Fibroblast of peridontal ligament (primary cell): ENCODE measurements at regions not wholly inside any gene's neighbourhood (a gene's known extent, or its start where the extent isn't known, plus 50 kb on each side); places are given as distances from the start of the nearest gene placed in this dataset.
"Not testable (repeated sequence)": the region's sequence is repeated elsewhere in the genome, so short reads cannot be mapped to it uniquely, and the experiment has no call there.

Experiments used
- DNase-seq: peaks from one replicate; pipeline ENCODE4 v3.0.0-alpha.2; 2010; ENCODE audit errors: extremely low read depth

DNA sequence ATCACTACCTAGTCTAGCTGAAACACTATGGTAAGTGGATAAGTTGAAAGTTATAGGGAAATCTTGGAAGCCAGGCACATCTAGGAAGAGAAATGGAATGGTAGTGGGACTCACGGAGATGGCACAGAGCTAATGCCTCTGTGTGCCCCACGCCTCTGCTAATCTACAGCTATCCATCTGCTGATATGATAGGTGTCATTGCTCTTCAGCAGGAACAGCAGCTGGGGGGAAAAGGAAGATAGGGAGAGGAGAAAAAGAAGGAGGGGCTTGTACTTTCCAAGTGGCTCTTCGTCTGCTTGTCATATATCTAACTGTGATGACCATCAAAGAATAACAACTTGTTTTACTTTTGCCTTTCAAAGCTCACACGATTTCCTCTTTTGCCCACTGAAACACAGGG is 1199.1 kb upstream of the SORCS1 start:
- no peak for DNase-seq

DNA sequence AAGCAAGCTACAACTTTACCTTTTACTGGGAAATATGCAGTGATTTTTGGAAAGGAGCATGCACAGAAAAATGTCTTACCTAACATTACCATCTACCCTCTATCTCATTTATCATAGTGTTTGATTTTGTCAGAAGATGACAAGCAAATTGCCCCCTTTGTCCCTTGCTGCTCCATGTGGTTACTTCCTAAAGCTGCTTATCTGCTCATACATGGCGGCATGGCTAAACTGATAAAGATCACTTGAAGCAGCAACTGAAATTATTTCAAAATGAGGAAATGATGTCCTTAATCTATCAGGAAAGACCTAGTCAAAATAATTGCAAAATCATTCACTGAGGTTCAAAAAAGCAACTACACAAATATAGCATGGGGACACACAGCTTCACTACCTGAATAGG is 1198.5 kb upstream of the SORCS1 start:
- DNase-seq, result no peak

DNA sequence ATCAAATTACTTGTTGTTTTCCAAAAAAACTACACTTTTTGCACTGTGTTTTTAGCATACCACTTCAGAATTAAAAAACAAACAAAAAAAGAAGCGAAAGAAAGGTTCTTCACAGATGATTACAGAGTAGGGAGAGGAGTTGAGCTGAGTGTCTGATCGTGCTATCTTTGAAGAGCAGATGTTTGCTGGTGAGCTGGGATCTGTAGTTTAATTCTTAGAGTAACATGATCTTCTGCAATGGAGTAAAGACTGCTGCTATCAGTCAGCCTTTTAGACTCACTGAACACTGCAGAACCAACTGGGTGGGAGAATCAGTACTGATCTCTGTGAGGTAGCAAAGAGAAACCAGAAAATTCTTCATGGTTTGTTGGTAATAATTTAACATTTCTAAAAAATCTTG is 1197.8 kb upstream of the SORCS1 start:
- peak; percentile 26 for DNase-seq

DNA sequence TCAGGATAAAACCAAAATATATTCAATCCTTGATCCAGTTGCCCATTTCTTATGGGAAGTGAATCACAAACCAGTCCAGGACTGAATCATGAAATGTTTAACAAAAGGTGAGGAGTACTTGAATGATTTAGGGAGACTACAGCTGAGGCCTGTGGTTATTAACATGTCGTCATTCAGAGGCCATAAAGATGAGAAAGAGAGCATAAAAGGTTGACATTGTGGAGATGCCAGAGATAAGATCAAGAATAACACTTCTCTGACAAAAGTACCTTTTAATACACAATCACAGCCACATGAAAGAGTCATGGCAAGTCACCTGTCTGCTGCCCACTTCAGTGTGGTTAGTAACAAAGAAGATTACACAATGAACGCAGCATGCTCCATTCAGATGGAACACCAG is 1195.7 kb upstream of the SORCS1 start:
- no peak for DNase-seq

GRCh38 chr10:108358912-108359311 is 1194.4 kb upstream of the SORCS1 start:
- DNase-seq, result peak; percentile 94

GRCh38 chr10:108352771-108353170 is 1188.3 kb upstream of the SORCS1 start:
- DNase-seq, result no peak

- no peak for DNase-seq
Measured at GRCh38 chr10:108348215-108348614, 1183.7 kb upstream of the SORCS1 start.

GRCh38 chr10:108346066-108346465 is 1181.6 kb upstream of the SORCS1 start:
- no peak for DNase-seq

- DNase-seq, result peak; percentile 5
Measured at GRCh38 chr10:108338146-108338545, 1173.6 kb upstream of the SORCS1 start.

DNA sequence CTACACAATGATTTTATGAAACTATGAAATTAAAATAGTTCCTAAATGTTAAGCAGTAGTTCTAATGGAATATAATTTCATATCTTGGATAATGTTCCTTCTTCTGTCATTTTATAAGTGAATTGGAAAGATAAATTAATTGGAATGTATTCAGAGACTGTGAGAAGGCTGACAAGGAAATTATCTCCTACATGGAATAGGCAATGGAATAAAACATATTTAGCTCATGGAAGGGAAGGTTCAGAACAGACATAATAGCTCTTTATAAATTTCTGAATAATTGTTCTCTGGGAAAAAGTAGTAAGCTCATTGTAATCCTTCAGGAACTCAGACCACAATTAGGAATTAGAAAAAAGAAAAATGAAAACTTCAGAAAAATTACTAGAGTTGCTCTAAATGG is 1172.3 kb upstream of the SORCS1 start:
- DNase-seq, result no peak

DNA sequence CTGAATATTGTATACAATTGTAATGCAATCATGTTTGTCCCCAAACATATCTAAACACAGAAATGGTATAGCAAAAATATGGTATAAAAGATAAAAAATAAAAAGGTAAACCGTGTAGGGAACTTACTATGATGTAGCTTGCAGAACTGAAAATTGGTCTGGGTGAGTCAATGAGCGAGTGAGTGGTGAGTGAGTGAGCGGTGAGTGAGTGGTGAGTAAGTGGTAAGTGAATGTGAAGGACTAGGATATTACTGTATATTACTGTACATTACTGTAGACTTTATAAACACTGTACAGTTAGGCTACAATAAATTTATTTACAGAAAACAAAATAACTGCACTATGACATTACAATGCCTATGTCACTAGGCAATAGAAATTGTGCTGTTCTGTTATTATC is 1163.2 kb upstream of the SORCS1 start:
- peak; percentile 33 for DNase-seq

GRCh38 chr10:108323274-108323798 is 1158.8 kb upstream of the SORCS1 start:
- DNase-seq, result no peak

DNA sequence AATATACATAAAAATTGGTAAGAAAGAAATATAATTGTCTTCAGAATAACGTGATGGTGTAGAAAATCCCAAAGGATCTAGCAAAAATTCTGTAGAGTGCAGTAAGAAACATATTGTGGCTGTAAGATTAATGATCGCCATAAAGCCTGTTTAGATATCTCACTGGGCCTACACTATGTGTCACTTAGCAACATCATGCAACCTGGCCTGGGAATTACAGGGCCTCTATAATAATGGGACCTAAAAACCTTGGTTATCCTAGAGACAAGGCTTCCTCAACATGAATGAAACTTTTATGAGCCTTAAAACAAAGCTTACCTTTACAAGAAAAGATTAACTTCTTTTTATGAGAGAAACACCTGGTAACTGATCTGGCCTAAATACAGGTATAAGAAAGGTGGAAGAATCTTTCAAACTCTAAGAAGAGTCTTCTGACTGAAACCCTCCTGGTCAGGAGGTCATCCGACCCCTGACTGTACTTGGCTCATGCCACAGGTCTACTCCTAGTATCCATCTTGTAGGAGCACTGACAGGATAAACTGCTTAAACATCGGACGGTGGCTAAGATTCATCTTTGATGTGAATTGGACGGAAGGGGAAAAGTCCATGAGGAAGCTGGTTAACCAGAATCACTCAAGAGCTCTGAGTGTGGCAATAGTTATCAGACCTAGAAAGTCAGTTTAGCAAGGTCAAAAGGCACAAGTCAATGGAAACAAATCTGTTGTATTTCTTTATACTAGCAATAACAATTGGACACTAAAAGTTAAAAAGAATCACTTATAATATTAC is 1155.1 kb upstream of the SORCS1 start:
- no peak for DNase-seq

- not testable (repeated sequence) for DNase-seq
Measured at GRCh38 chr10:108315636-108316035, 1151.1 kb upstream of the SORCS1 start.

DNA sequence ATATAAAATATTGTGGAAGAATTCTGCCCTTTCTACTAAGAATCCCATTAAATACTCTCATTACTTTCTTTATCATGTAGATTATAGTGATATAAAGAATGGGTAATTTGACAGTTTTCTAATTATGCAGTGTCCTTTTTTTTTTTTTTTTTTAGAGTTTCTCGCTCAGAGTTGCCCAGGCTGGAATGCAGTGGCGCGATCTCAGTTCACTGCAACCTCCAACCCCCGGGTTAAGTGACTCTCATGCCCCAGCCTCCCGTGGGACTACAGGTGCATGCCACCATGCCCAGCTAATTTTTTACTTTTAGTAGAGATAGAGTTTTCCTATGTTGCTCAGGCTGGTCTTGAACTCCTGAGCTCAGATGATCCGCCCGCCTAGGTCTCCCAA is 1143.4 kb upstream of the SORCS1 start:
- no peak for DNase-seq

DNA sequence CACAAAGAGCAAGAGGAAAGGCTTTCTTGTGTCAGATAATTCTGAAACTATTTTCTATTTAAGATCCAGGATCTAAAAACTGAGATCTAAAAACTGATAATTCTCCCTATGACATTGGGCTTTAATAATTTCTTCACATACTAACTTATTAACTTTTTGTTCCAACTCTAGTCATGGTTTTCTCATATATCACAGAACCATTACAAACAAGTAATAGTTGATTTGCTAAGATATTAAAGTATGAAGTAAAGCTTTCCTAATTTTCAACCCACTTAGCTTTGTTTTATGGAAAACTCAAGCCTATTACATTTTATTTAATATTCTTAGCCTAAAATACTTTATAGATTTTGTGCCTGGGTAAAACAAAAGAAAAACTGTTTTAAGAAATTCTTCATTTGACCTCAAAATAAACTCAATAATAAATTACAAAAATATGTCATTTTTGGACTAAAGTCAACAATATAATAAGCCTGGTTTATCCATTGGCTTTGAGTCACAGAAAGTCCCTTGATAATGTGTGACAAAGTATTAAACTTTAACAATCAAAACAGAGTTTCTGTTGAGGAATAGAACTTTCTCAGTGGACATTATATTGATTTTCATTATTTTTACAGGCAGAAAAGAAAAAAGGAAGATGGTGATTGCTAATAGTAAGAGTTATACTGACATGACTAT is 1142.9 kb upstream of the SORCS1 start:
- no peak for DNase-seq

GRCh38 chr10:108303149-108303548 is 1138.6 kb upstream of the SORCS1 start:
- DNase-seq, result peak; percentile 85

GRCh38 chr10:108301002-108301401 is 1136.5 kb upstream of the SORCS1 start:
- no peak for DNase-seq

GRCh38 chr10:108290823-108291222 is 1126.3 kb upstream of the SORCS1 start:
- DNase-seq, result no peak

GRCh38 chr10:108275895-108276685 is 1111.6 kb upstream of the SORCS1 start:
- no peak for DNase-seq

- DNase-seq, result no peak
Measured at GRCh38 chr10:108260383-108260906, 1095.9 kb upstream of the SORCS1 start.

GRCh38 chr10:108254089-108254488 is 1089.6 kb upstream of the SORCS1 start:
- DNase-seq, result no peak
